Rectal smooth muscle tissue (tissue), 1 donor: ENCODE measurements at regions not wholly inside any gene's neighbourhood (a gene's known extent, or its start where the extent isn't known, plus 50 kb on each side); places are given as distances from the start of the nearest gene placed in this dataset.

ENCODE experiments used
- H3K27ac ChIP-seq: one replicate; pipeline ENCODE4 v1.7.0; 2013; ENCODE audit warnings: low read depth, low read length, inconsistent platforms
- H3K27me3 ChIP-seq: one replicate; pipeline ENCODE4 v1.7.0; 2013; ENCODE audit warnings: low read length; ENCODE audit not compliant: control insufficient read depth, insufficient read depth
- H3K36me3 ChIP-seq: one replicate; pipeline ENCODE4 v1.7.0; 2013; ENCODE audit warnings: low read length; ENCODE audit not compliant: control insufficient read depth, insufficient read depth
- H3K4me1 ChIP-seq: one replicate; pipeline ENCODE4 v1.7.0; 2013; ENCODE audit warnings: low read length; ENCODE audit not compliant: control insufficient read depth, insufficient read depth
- H3K4me3 ChIP-seq: one replicate; pipeline ENCODE4 v1.7.0; 2013; ENCODE audit warnings: low read length
- H3K9ac ChIP-seq: one replicate; pipeline ENCODE4 v1.7.0; 2013; ENCODE audit warnings: low read length

GRCh38 chr3:153881201-153881600, 240.0 kb upstream of the ARHGEF26 start:
- no peak overlapping the region for H3K27ac ChIP-seq
- no peaks in the 10 kb centered on the region for H3K4me1 ChIP-seq
- no peak overlapping the region for H3K9ac ChIP-seq
- no peaks in the 10 kb centered on the region for H3K27me3 ChIP-seq
- H3K36me3 ChIP-seq: no peaks in the 10 kb centered on the region
- H3K4me3 ChIP-seq: no peak overlapping the region

- Histone ChIP-seq H3K4me1 (no peaks in the 10 kb centered on the region), H3K9ac (no peak overlapping the region), H3K36me3 (no peaks in the 10 kb centered on the region), H3K4me3 (no peak overlapping the region), H3K27me3 (no peaks in the 10 kb centered on the region), H3K27ac (no peak overlapping the region)
These were observed 235.8 kb upstream of the ARHGEF26 start for GRCh38 chr3:153885359-153885758.

- H3K4me1 ChIP-seq: no peaks in the 10 kb centered on the region
- H3K4me3 ChIP-seq: no peak overlapping the region
- H3K36me3 ChIP-seq: no peaks in the 10 kb centered on the region
- no peaks in the 10 kb centered on the region for H3K27me3 ChIP-seq
- H3K9ac ChIP-seq: no peak overlapping the region
- no peak overlapping the region for H3K27ac ChIP-seq
These were observed 231.3 kb upstream of the ARHGEF26 start for GRCh38 chr3:153889905-153890334.

DNA sequence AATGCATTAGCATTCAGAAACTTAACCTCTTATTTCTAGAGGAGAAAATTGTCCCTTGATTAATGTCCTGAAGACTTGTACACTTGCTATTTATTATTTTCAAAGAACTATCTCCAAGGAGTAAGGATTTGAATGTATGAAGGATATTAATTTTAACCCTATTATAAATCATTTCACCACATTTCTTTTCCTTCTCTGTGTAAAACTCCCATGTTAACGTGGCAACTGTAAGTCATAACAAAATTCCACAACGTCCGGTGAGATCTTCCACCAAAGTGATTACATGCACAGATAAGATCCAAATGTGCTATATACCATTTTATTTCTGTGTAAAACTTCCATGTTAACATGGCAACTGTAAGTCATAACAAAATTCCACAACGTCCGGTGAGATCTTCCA, 229.1 kb upstream of the ARHGEF26 start:
- Histone ChIP-seq H3K9ac (no peak overlapping the region), H3K27me3 (no peaks in the 10 kb centered on the region), H3K36me3 (no peaks in the 10 kb centered on the region), H3K4me1 (no peaks in the 10 kb centered on the region), H3K27ac (no peak overlapping the region), H3K4me3 (no peak overlapping the region)

DNA sequence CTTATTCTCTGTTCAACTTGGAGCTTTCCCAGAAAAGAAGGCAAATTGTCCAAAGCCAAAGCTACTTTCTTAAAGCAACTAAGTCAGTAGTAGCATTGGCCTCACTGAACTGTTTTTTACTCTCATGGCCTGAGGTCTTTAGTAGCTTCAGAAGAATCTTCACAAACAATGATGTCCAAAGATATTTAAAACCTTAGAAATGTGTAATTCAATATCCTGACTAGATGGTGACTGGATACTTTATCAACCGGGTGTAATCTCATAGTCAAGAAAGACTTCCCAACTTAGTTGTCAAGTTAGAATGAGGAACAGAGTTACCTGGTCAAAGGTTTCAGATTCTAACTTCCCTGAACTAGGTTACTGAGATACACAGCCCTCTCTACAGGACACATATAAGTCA, 226.3 kb upstream of the ARHGEF26 start:
- no peak overlapping the region for H3K9ac ChIP-seq
- H3K36me3 ChIP-seq: no peaks in the 10 kb centered on the region
- H3K4me1 ChIP-seq: no peaks in the 10 kb centered on the region
- H3K27me3 ChIP-seq: no peaks in the 10 kb centered on the region
- H3K4me3 ChIP-seq: no peak overlapping the region
- no peak overlapping the region for H3K27ac ChIP-seq

DNA sequence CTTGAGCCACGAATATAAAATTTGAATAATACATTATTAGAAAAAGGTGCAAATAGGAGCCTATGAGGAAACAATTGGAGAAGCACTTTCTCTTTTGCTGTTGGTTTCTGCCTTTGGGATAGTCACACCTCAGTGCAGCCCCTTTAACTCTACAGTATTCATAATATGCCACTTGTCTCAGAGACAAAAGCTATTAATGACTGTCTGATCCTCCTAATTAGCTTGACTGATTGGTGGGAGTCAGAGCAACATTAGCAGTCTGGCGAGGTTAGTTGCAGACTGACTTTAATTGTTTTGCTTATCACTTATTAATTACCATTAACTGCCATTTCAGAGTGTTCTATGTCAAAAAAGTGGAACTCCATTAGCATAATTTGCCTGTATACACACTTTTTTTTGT, 225.0 kb upstream of the ARHGEF26 start:
- Histone ChIP-seq H3K4me1 (no peaks in the 10 kb centered on the region), H3K27ac (no peak overlapping the region), H3K36me3 (no peaks in the 10 kb centered on the region), H3K4me3 (no peak overlapping the region), H3K9ac (no peak overlapping the region), H3K27me3 (no peaks in the 10 kb centered on the region)

DNA sequence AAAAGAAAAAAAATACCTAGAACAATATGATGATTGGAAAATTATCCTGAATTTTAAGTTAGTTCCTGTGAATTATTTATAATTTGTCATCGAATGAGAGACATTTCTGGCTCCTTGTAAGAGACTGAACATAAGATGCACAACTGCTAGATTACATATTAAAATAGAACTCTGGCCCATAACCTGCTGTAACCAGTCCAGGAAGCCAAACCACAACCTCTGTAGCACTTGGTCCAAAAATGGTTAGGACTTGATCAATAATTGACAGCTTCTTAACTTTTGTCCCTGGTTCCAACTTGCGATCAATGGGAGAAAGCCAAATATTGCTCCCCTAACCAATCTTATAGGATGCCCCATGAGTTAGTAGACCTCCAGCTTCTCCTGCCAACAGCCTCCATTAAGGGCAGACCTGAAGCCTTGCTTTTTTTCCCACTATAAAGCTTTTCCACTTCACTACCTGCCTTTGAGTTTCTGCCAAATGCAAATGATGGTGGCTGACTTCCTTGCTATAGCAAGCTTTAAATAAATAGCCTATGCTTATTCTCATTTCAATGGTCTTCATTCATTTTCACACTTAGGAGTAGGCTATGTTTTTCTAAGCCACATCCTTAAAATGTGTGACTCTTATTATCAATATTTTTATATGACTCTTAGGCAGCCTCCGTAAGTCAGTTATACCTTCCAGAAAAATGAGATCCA, 224.0 kb upstream of the ARHGEF26 start:
- Histone ChIP-seq H3K4me3 (no peak overlapping the region), H3K36me3 (no peaks in the 10 kb centered on the region), H3K27me3 (no peaks in the 10 kb centered on the region), H3K27ac (no peak overlapping the region), H3K4me1 (no peaks in the 10 kb centered on the region), H3K9ac (no peak overlapping the region)

DNA sequence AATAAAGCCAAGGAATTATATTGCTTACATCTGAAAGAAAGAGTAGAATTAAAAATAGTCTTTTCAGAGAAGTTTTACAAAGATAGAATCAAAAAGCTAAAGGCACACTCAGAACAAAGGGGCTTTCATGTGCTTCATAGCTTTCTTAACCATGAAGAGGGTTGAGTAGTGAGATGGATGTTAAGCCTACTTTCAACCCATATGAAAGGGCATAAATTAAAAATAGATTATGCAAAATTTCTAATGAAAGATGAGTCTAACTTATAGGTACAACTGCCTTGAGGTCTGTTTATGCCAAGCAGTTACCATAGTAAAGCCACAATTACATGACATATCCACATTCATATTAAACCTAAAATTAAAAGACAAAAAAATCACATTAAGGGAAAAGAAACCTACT, 223.3 kb upstream of the ARHGEF26 start:
- no peak overlapping the region for H3K9ac ChIP-seq
- H3K4me1 ChIP-seq: no peaks in the 10 kb centered on the region
- no peaks in the 10 kb centered on the region for H3K36me3 ChIP-seq
- H3K27me3 ChIP-seq: no peaks in the 10 kb centered on the region
- no peak overlapping the region for H3K27ac ChIP-seq
- no peak overlapping the region for H3K4me3 ChIP-seq

DNA sequence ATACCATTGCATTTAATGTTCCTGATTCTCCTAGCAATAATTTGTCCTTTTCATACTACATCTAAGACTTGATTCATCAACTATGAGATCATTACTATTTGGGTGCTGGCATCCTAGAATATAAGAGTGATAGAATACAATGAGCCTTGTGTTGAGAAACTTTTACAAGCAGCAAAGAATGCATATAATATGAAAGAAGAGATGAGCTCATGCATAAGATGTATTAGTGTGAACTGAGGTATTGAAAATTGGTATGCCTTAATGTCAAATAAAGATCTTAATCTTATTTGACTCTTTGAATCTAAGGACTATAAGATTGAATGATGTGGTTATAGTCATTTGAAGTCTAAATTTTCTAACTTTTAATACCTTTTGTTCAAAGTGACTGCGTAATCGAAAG, 220.0 kb upstream of the ARHGEF26 start:
- Histone ChIP-seq H3K9ac (no peak overlapping the region), H3K4me3 (no peak overlapping the region), H3K36me3 (no peaks in the 10 kb centered on the region), H3K27me3 (no peaks in the 10 kb centered on the region), H3K4me1 (no peaks in the 10 kb centered on the region), H3K27ac (no peak overlapping the region)

DNA sequence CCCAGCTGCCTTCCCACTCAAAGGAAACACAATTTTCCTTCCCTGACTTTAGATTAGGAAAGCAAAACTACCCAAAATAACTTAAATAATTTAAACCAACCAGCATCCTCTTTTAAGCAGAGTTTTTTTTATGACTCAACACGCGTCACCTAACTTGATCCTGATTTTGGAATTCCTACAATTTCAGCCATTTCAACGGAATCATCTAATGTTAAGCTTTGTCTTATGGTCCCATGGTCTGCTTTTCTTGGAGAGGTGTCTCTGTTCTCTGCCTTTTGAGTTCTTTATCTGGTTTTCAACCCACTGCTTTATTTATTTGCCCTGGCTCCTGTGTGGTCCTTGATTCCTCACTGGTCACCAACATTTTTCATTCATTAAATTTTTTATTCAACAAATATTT, 219.2 kb upstream of the ARHGEF26 start:
- H3K4me1 ChIP-seq: no peaks in the 10 kb centered on the region
- no peaks in the 10 kb centered on the region for H3K36me3 ChIP-seq
- no peak overlapping the region for H3K27ac ChIP-seq
- H3K27me3 ChIP-seq: no peaks in the 10 kb centered on the region
- no peak overlapping the region for H3K9ac ChIP-seq
- no peak overlapping the region for H3K4me3 ChIP-seq

GRCh38 chr3:153903430-153903829, 217.8 kb upstream of the ARHGEF26 start:
- no peaks in the 10 kb centered on the region for H3K27me3 ChIP-seq
- no peak overlapping the region for H3K27ac ChIP-seq
- no peaks in the 10 kb centered on the region for H3K4me1 ChIP-seq
- H3K36me3 ChIP-seq: no peaks in the 10 kb centered on the region
- no peak overlapping the region for H3K9ac ChIP-seq
- no peak overlapping the region for H3K4me3 ChIP-seq

DNA sequence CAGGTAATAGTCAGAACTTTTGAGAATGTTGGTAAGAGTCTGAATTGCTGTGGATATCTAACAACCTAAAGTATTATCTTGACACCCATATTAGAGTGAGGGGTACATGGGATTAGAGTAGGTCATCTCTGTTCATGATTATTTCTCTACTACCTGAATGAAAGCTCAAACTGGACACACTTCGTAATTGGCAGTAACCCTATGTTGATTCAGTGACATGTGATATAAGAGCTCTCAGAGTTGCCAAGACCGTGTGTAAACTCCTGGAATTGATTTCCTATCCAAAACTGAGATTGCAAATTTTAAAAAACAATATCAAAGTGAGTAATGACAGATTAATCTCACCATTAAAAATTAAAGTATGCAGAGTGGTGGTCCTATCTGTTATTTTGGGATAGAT, 214.8 kb upstream of the ARHGEF26 start:
- H3K4me3 ChIP-seq: no peak overlapping the region
- H3K9ac ChIP-seq: no peak overlapping the region
- no peaks in the 10 kb centered on the region for H3K4me1 ChIP-seq

GRCh38 chr3:153910387-153910786, 210.8 kb upstream of the ARHGEF26 start:
- H3K27ac ChIP-seq: no peak overlapping the region
- no peaks in the 10 kb centered on the region for H3K4me1 ChIP-seq
- no peaks in the 10 kb centered on the region for H3K36me3 ChIP-seq
- H3K4me3 ChIP-seq: no peak overlapping the region
- H3K27me3 ChIP-seq: no peaks in the 10 kb centered on the region
- H3K9ac ChIP-seq: no peak overlapping the region

More for the DNA sequence above, 214.8 kb upstream of the ARHGEF26 start:
- H3K36me3 ChIP-seq: no peaks in the 10 kb centered on the region
- no peak overlapping the region for H3K27ac ChIP-seq
- H3K27me3 ChIP-seq: no peaks in the 10 kb centered on the region
